K562 (cell line): ENCODE measurements at regions not wholly inside any gene's neighbourhood (a gene's known extent, or its start where the extent isn't known, plus 50 kb on each side); places are given as distances from the start of the nearest gene placed in this dataset.

Source experiments
- BCOR ChIP-seq: fragments of 450-650 bp; IDR thresholded peaks from 2 replicates; pipeline ENCODE4 v1.6.1; 2016
- CREB3 ChIP-seq: fragments of 450-650 bp; conservative IDR thresholded peaks from 2 replicates; pipeline ENCODE4 v1.6.1; 2016; ENCODE audit warnings: missing genetic modification characterization, low read depth, mild to moderate bottlenecking, missing compliant biosample characterization, moderate library complexity
- EP400 ChIP-seq: fragments of 450-650 bp; IDR thresholded peaks from 2 replicates; pipeline ENCODE4 v1.6.1; 2017; ENCODE audit warnings: antibody characterized with exemption, mild to moderate bottlenecking, moderate library complexity
- HDAC3 ChIP-seq: fragments of 450-650 bp; IDR thresholded peaks from 2 replicates; pipeline ENCODE4 v1.6.1; 2018; ENCODE audit warnings: borderline replicate concordance, mild to moderate bottlenecking, moderate library complexity; ENCODE audit not compliant: partially characterized antibody
- HEY1 ChIP-seq: fragments of 250-450 bp; sonication (Bioruptor Pico); IDR thresholded peaks from 2 replicates; pipeline ENCODE4 v1.5.0; 2020; ENCODE audit warnings: mild to moderate bottlenecking, moderate library complexity, borderline replicate concordance
- HMG20A ChIP-seq: fragments of 450-650 bp; formaldehyde crosslinking; conservative IDR thresholded peaks from 2 replicates; pipeline ENCODE4 v1.4.0; 2020; ENCODE audit warnings: mild to moderate bottlenecking, mixed read lengths
- RCOR1 ChIP-seq, 2 experiments: IDR thresholded peaks; 2 replicates each; pipeline ENCODE4 v1.6.1; 2012; ENCODE audit warnings: low read depth in 2 of 2, low read length in 2 of 2, borderline replicate concordance in 1 of 2, improper control_type of control experiment in 1 of 2
- SETDB1 ChIP-seq: IDR thresholded peaks from one replicate; pipeline ENCODE4 v1.6.1; 2012; ENCODE audit warnings: low read length, control low read depth, inconsistent platforms
- ZBTB43 ChIP-seq: sonication (generic); formaldehyde crosslinking; IDR thresholded peaks from 2 replicates; pipeline ENCODE4 v1.8.0; 2023; ENCODE audit warnings: mild to moderate bottlenecking, missing genetic modification reagents
- ZFP1 ChIP-seq: fragments of 450-650 bp; formaldehyde crosslinking; IDR thresholded peaks from 2 replicates; pipeline ENCODE4 v1.4.0; 2020; ENCODE audit warnings: mild to moderate bottlenecking, mixed read lengths
- ZNF3 ChIP-seq: fragments of 250-450 bp; sonication (Bioruptor Pico); IDR thresholded peaks from 2 replicates; pipeline ENCODE4 v1.5.0; 2021; ENCODE audit warnings: mild to moderate bottlenecking, moderate library complexity
- ZNF407 ChIP-seq: fragments of 450-650 bp; IDR thresholded peaks from 2 replicates; pipeline ENCODE4 v1.6.1; 2016; ENCODE audit warnings: low read depth

- TF ChIP-seq SETDB1 (no peak), ZFP1 (no peak), ZBTB43 (CRISPR knock-in tag) (no peak), BCOR (no peak), HDAC3 (no peak), CREB3 (tag) (no peak), HMG20A (no peak), EP400 (no peak), ZNF407 (no peak), RCOR1 (IDR thresholded peaks at IDR 0.05; ENCODE audit: borderline replicate concordance in 1 of 2, low read depth in 2 of 2, low read length in 2 of 2) (no peak), ZNF3 (CRISPR knock-in tag) (no peak), HEY1 (CRISPR knock-in tag) (no peak)
These were observed 1469.7 kb upstream of the PIK3C3 start (continued) for GRCh38 chr18:40485318-40485717.
